GM18519 (cell line): ENCODE measurements at regions not wholly inside any gene's neighbourhood (a gene's known extent, or its start where the extent isn't known, plus 50 kb on each side); places are given as distances from the start of the nearest gene placed in this dataset.
"Not testable (repeated sequence)": the region's sequence is repeated elsewhere in the genome, so short reads cannot be mapped to it uniquely, and the experiment has no call there.

ENCODE experiments used
- ATAC-seq: cut with Tn5 transposase; IDR thresholded peaks from one replicate; pipeline ENCODE4 v1.9.1; 2021; ENCODE audit warnings: mild to moderate bottlenecking, moderate library complexity; ENCODE audit not compliant: unreplicated experiment, low FRiP score

GRCh38 chr21:39007985-39008384 lies 175.3 kb downstream of the PSMG1 start:
- no peak for ATAC-seq

- ATAC-seq, result no peak
Observed at GRCh38 chr21:39007532-39007931, 175.7 kb downstream of the PSMG1 start.

- ATAC-seq, result no peak
Observed at GRCh38 chr21:39006571-39007311, 176.5 kb downstream of the PSMG1 start.

- ATAC-seq, result no peak
Observed at GRCh38 chr21:39005502-39005787, 177.8 kb downstream of the PSMG1 start.

GRCh38 chr21:39004634-39005501 lies 178.4 kb downstream of the PSMG1 start:
- ATAC-seq, result no peak

GRCh38 chr21:39003982-39004633 lies 179.1 kb downstream of the PSMG1 start:
- no peak for ATAC-seq

GRCh38 chr21:39001341-39001740 lies 181.9 kb downstream of the PSMG1 start:
- no peak for ATAC-seq

GRCh38 chr21:39000496-39000895 lies 182.8 kb downstream of the PSMG1 start:
- no peak for ATAC-seq

GRCh38 chr21:38999161-38999560 lies 184.1 kb downstream of the PSMG1 start:
- ATAC-seq, result no peak

GRCh38 chr21:38998281-38998680 lies 185.0 kb downstream of the PSMG1 start:
- ATAC-seq, result not testable (repeated sequence)

GRCh38 chr21:38997843-38998175 lies 185.4 kb downstream of the PSMG1 start:
- ATAC-seq, result not testable (repeated sequence)

GRCh38 chr21:38997051-38997842 lies 186.0 kb downstream of the PSMG1 start:
- no peak for ATAC-seq

GRCh38 chr21:38996355-38996754 lies 186.9 kb downstream of the PSMG1 start:
- ATAC-seq, result no peak

GRCh38 chr21:38995731-38996130 lies 187.5 kb downstream of the PSMG1 start:
- no peak for ATAC-seq

- no peak for ATAC-seq
Observed at GRCh38 chr21:38995071-38995669, 188.1 kb downstream of the PSMG1 start.

- ATAC-seq, result no peak
Observed at GRCh38 chr21:38994042-38994441, 188.3 kb downstream of the ETS2 start.

- ATAC-seq, result no peak
Observed at GRCh38 chr21:38993561-38993960, 187.8 kb downstream of the ETS2 start.

- ATAC-seq, result no peak
Observed at GRCh38 chr21:38992737-38993136, 187.0 kb downstream of the ETS2 start.

GRCh38 chr21:38990424-38990794 lies 184.7 kb downstream of the ETS2 start:
- no peak for ATAC-seq

GRCh38 chr21:38989745-38990423 lies 184.2 kb downstream of the ETS2 start:
- ATAC-seq, result no peak
